ENCODE measurements at regions not wholly inside any gene's neighbourhood (a gene's known extent, or its start where the extent isn't known, plus 50 kb on each side); places are given as distances from the start of the nearest gene placed in this dataset.

DNA sequence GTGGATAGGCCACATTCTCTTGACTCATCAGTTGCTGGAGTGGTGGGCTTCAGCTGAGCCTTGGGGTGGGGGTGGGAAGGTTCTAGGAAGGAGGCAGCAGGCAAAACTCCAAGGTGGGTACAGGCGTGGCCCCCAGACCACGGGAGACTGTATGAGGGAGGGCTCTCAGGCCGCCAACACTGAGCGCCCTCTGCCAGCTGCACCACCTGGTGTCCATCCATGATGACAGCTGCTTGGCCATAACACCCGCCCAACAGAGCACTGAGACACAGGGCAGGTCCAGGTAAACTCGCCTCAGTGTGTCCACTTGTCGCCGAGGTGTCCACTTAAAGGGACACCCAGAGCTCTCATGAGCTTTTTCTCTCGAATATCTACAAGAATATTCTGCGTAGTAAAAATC lies 133.5 kb downstream of the C16orf95 start:
- DNase-seq (ENCODE audit: low spot score): no peak

GRCh38 chr16:87185308-87185707 lies 131.9 kb downstream of the C16orf95 start:
- DNase-seq (ENCODE audit: low spot score): no peak

DNA sequence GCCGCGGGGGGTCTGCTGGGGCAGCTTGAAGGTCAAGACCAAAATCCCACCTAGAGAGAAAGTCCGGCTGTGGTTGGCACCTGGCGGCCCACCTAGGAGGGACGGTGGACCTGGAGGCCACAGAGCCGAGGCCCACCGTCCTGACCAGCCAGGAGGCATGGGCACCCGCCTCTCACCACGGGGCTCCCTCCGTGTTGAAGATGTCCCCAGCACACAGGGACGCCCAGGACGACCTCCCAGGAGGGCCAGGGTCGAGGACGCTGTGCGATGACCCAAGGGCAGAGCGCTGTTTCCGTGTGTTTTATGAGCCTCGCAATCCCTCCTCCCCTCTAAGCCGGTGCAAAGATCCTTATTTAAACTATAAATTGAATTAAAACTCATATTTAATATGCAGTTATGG lies 131.2 kb downstream of the C16orf95 start:
- no peak for DNase-seq (ENCODE audit: low spot score)

DNA sequence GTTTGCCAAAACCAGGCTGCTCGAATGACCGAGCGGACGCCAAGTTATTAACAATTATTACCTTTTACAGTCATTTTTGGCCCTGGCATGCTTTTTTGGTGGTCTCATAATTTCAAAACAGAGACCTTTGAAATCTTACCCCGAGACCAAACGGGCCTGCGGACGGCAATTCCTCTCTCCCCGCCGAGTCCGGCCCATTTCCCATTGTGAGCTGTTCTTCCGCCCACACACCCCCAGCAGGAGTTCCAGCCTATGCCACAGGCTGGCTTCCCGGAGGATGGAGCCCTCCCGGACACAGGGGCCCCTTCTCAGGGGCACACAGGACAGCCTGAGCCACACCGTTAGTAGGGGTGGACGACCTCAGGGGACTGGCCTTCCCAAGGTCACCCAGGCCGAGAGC lies 130.7 kb downstream of the C16orf95 start:
- DNase-seq (ENCODE audit: low spot score): no peak

DNA sequence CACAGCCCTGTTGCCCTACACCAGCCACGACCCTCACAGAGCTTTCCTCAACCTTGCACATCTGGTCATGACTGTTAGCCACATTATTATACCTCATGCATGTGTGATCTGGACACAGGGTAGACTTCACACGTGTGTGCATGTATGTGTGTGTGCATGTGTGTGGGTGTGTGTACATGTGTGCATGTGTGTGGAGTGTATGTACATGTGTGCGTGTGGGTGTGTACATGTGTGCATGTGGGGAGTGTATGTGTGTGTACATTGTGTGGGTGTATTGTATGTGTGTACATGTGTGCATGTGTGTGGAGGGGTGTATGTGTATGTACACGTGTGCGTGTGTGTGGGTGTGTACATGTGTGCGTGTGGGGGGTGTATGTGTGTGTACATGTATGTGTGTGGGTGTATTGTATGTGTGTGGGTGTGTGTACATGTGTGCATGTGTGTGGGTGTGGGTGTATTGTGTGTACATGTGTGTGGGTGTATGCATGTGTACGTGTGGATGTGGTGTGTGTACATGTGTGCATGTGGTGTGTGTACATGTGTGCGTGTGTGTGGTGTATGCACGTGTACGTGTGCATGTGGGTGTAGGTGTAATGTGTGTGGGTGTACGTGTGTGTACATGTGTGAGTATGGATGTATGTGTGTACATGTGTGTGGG lies 130.2 kb downstream of the C16orf95 start:
- DNase-seq (ENCODE audit: low spot score): no peak

GRCh38 chr16:87188104-87188503 lies 129.1 kb downstream of the C16orf95 start:
- DNase-seq (ENCODE audit: low spot score): no peak

- no peak for DNase-seq (ENCODE audit: low spot score)
Observed at GRCh38 chr16:87189426-87189825, 127.8 kb downstream of the C16orf95 start.

DNA sequence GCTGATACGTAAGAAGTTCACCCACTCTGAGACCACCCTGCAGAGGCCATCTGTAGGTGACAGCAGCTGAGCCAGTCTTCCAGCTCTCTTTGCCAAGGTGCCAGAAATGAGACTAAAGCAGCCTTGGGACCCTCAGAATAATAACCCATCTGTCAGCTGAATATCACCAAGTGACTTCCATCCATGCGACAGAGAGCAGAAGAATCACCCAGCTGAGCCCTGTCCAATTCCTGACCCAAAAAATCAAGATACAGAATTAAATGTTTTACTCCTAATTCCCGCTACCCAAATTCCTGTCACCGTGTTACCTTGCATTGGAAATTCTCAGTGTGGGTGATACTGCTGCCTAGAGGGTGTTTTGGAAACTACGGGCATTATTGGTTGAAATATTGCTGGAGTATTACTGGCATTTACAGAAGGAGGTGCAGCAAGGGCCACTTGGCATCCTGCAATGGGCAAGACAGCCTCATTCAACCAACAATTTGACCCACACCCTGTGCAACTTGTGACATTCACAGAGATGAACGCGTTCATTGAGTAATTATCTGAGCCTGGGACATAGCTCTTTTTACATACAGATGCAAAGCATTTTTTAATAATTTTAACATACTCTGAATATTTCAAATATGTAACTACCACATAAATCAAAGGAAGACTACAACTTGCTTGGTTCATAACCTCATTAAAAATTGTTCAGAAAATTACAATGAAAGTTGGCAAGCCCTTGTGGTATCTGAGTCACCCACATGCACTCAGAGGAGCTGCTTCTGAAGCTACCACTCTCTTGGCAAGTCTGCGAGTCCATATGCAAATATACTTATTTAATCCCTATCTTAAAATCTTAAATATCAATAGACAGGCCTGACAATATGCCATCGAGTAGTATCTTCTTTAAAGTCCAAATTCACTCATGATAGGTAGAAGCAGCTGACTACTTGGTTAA lies 126.6 kb downstream of the C16orf95 start:
- no peak for DNase-seq (ENCODE audit: low spot score)

DNA sequence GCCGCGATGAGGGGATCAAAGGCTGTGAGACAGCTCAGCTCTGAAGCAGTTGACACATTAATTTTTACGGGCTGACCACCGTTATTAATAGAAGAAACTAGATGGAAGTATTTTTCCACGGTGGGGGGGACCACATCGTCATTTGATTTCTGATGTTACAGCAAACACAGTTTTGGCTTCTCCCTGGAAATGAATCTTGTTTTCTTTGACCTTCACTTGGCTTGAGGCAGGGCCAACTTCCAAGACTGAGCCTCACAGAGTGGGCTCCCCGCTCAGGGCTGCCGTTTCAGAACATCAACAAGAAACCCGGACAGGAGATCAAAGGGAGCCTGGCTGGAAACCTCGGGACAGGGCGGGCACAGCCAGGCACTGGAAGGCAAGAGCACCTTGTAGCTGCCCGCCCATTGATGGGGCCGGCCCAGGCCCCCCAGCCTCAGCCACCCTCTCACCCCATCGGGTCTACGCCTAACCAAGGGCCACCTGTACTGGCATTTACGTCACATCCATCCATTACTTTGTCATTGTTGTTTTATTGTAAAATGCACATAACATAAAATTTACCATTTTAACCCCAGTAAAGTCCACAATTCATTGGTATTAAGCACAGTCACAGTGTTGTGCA lies 124.6 kb downstream of the C16orf95 start:
- DNase-seq (ENCODE audit: low spot score): no peak

DNA sequence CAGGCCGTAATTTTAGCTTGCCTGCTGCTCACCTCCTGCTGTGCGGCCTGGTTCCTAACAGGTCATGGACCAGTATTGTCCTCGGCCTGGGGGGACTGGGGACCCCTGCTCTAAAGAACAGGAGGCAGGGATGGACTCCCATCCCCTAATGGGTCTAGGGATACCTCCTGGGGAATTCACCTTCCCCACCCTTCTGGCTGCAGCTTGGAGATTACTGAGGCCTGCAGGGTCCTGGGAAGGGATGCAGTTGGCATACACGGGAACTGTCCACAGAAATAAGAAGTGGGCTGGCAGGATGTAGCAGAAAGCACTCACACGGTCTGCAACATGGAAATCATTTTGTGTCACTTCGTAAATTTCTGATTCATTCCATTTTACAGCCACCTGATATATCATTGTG lies 123.0 kb downstream of the C16orf95 start:
- DNase-seq (ENCODE audit: low spot score): no peak

GRCh38 chr16:87195161-87195560 lies 122.0 kb downstream of the C16orf95 start:
- DNase-seq (ENCODE audit: low spot score): no peak

DNA sequence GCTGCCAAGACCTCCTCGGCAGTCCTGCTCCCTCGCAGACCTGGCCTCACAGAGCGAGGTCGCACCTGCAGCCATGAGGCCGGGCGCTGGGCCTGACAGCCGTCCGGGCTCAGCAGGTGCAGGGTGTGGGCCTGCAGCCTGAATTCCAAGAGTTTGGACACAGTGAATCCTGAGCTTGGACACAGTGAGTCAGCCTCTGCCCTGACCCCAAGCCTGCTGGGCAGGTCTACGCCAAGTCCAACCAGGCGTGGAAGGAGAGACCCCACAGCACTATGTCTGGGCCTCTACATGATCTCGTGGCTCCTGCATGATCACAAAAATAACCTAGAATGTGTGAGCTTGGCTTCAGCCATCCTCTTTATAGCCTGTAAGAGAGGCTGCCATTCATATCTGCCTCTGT lies 121.0 kb downstream of the C16orf95 start:
- no peak for DNase-seq (ENCODE audit: low spot score)

DNA sequence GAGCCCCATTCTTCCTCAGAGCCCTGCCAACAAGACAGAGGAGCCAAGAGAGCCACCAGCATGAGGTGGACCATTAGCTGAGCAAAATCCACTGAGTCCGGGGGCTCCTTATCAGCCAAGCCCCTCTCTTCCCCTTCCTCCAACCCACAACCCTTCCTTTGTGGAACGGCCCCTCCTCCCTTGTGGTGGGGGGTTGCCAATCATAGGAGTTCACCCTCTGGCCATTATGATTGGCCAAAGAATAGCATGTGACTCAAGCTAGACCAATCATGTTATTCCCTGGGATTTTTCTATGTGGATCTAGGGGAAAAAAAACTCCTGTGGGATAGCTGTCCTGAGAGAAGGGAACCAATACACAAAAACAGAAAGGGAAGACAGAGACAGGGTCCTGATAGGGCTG lies 120.5 kb downstream of the C16orf95 start:
- DNase-seq (ENCODE audit: low spot score): no peak

DNA sequence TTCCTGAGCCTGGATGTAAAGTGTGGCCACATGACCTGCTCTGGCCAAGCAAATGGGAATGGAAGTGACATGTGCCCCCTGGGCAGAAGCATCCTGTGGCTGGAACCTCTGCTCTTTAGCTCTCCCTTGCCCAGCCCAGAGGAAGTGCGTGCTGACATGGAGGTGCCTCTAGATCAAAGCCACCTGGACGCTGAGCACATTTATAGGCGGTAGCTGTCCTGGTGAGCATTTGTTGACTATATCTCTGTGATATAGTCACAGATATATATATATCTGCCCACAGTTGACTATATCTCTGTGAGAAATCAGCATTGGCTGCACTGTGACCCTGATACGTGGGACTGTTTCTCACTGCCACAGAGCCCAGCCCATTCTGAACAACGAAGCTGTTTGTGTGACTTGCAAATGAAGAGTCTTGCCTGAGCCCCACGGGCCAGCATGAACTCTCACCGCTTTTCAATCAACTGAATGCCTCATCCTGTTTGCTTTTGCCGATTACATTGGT lies 118.8 kb downstream of the C16orf95 start:
- no peak for DNase-seq (ENCODE audit: low spot score)

DNA sequence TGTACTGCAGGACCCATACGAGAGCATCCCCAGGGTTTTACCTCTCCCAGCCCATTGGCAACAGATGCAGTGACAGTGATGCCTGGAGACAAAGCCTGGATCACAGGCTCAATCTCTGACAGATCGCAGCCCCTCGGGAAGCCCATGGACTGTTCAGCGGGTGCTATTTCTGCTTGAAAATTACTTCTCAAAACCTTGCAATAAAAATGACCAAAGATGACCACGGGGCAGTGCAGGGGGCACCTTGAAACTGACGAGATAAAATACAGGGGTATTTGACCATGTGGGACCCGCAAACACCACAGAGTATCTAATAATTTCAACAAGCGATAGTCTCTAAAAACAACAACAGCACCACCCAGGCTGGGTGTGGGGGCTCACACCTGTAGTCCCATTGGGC lies 118.3 kb downstream of the C16orf95 start:
- DNase-seq (ENCODE audit: low spot score): no peak

DNA sequence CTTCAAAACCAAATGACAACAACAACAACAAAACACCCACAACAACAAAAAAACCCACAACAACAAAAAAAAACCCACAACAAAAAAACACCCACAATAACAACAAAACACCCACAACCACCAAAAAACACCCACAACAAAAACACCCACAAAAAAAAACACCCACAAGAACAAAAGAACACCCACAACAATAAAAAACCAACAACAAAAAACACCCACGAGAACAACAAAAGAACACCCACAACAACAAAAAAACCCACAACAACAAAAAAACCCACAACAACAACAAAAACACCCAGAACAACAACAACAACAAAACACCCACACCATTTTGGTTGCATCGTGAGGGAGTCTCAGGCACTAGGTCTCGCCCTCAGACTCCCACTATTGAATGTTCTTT lies 117.8 kb downstream of the C16orf95 start:
- no peak for DNase-seq (ENCODE audit: low spot score)

- no peak for DNase-seq (ENCODE audit: low spot score)
Observed at GRCh38 chr16:87199901-87200300, 117.3 kb downstream of the C16orf95 start.

GRCh38 chr16:87200637-87201036 lies 116.6 kb downstream of the C16orf95 start:
- no peak for DNase-seq (ENCODE audit: low spot score)

DNA sequence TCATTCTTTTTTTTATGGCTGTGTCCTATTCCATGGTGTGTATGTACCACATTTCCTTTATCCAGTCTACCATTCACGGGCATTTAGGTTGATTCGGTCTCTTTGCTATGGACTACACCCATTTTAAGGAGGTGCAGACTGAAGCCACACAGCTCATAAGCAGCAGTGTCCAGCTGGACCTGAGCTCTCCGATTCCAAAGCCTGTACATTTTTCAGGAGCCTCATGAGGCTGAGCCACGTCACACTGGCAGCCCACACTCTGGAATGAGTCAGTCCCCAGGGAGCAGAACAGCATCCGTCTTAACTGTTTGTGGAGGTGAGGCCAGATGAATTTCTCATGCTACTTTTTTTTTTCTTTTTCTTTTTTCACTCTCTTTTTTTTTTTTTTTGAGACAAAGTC lies 116.1 kb downstream of the C16orf95 start:
- DNase-seq (ENCODE audit: low spot score): no peak

DNA sequence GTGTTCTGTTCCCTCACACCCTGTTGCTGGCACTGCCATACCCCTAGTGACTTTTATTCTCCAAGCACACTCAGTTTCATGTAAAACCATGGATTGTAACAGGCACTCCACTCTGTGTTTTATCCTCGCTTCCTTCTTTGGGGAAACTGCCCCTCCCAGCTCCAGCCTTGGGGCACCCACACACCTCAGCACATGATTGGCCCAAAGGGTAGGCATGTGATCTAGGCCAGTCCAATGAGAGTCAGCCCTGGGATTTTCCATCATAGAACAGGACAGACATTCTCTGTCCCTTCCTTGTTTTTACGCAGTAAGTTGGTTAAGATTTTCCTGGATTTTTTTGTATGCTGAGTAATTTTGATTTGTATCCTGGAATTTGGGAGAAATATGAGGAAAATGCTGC lies 115.4 kb downstream of the C16orf95 start:
- DNase-seq (ENCODE audit: low spot score): no peak

DNA sequence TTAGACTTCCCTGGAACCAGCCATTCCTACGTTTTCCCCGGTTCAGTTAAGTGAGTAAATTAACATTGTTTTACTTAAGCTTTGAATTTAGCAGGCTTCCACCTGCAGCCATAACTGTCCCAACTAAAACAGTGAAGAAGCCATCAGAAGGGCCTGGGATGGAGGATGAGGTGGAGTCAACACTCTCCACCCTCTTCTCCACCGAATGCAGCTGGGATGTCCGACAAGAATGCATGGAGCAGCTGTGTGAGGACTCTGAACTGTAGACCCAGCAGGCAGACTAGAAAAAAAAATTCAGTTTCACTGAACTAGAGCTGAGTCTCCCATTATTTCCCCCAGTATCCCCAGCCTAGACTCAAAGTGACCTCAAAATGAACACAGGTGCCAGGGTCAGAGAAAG lies 114.8 kb downstream of the C16orf95 start:
- no peak for DNase-seq (ENCODE audit: low spot score)

GRCh38 chr16:87203060-87203656 lies 114.0 kb downstream of the C16orf95 start:
- peak; percentile 87 for DNase-seq (ENCODE audit: low spot score)

Measured in D341Med (cell line).